ENCODE measurements at regions not wholly inside any gene's neighbourhood (a gene's known extent, or its start where the extent isn't known, plus 50 kb on each side); places are given as distances from the start of the nearest gene placed in this dataset.

GRCh38 chr13:74219566-74219965, 85.4 kb upstream of the KLF12 start:
- TF ChIP-seq POLR2AphosphoS5 (IDR thresholded peaks at IDR 0.05; ENCODE audit: low read depth, low read length) (no peak), TCF7L2 (IDR thresholded peaks at IDR 0.05; ENCODE audit: low read depth, low read length) (no peak)
- TF ChIP-seq, protein P1, sequence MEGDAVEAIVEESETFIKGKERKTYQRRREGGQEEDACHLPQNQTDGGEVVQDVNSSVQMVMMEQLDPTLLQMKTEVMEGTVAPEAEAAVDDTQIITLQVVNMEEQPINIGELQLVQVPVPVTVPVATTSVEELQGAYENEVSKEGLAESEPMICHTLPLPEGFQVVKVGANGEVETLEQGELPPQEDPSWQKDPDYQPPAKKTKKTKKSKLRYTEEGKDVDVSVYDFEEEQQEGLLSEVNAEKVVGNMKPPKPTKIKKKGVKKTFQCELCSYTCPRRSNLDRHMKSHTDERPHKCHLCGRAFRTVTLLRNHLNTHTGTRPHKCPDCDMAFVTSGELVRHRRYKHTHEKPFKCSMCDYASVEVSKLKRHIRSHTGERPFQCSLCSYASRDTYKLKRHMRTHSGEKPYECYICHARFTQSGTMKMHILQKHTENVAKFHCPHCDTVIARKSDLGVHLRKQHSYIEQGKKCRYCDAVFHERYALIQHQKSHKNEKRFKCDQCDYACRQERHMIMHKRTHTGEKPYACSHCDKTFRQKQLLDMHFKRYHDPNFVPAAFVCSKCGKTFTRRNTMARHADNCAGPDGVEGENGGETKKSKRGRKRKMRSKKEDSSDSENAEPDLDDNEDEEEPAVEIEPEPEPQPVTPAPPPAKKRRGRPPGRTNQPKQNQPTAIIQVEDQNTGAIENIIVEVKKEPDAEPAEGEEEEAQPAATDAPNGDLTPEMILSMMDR (IDR thresholded peaks at IDR 0.05) = no peak
- TF ChIP-seq, protein P2, sequence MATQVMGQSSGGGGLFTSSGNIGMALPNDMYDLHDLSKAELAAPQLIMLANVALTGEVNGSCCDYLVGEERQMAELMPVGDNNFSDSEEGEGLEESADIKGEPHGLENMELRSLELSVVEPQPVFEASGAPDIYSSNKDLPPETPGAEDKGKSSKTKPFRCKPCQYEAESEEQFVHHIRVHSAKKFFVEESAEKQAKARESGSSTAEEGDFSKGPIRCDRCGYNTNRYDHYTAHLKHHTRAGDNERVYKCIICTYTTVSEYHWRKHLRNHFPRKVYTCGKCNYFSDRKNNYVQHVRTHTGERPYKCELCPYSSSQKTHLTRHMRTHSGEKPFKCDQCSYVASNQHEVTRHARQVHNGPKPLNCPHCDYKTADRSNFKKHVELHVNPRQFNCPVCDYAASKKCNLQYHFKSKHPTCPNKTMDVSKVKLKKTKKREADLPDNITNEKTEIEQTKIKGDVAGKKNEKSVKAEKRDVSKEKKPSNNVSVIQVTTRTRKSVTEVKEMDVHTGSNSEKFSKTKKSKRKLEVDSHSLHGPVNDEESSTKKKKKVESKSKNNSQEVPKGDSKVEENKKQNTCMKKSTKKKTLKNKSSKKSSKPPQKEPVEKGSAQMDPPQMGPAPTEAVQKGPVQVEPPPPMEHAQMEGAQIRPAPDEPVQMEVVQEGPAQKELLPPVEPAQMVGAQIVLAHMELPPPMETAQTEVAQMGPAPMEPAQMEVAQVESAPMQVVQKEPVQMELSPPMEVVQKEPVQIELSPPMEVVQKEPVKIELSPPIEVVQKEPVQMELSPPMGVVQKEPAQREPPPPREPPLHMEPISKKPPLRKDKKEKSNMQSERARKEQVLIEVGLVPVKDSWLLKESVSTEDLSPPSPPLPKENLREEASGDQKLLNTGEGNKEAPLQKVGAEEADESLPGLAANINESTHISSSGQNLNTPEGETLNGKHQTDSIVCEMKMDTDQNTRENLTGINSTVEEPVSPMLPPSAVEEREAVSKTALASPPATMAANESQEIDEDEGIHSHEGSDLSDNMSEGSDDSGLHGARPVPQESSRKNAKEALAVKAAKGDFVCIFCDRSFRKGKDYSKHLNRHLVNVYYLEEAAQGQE (IDR thresholded peaks at IDR 0.05; ENCODE audit: insufficient read depth in 1 of 2, low read depth in 2 of 2, low read length in 1 of 2) = no peak
- ATAC-seq = no peak
- H3K27ac ChIP-seq (ENCODE audit: low read length) = no peak overlapping the region
- BruUV-seq (replicated peaks) = no TSS peak
- no peaks in the 10 kb centered on the region for H3K9me3 ChIP-seq (ENCODE audit: control insufficient read depth, insufficient read depth, low read depth, low read length)
- DNase-seq (ENCODE audit: low read depth, low spot score) = no peak
- no peaks in the 10 kb centered on the region for H3K27me3 ChIP-seq (ENCODE audit: control insufficient read depth, insufficient read depth, low read length)
- CTCF ChIA-PET = no interaction called here
- POLR2A ChIA-PET = no interaction called here
- no peak overlapping the region for H3K4me3 ChIP-seq (ENCODE audit: low read depth in 2 of 2, low read length in 2 of 2)
- in situ Hi-C loops (cut with HindIII; ENCODE audit: low pct_unique_long_range_greater_than_20kb, low sequenced_read_pairs) = no loop called here
- intact Hi-C loops (cut with micrococcal nuclease; ENCODE audit: unreplicated experiment) = no loop called here
- H3K36me3 ChIP-seq (ENCODE audit: control insufficient read depth, insufficient read depth, low read length) = no peaks in the 10 kb centered on the region
- H3K4me1 ChIP-seq (ENCODE audit: control insufficient read depth, insufficient read depth, low read length) = no peaks in the 10 kb centered on the region

DNA sequence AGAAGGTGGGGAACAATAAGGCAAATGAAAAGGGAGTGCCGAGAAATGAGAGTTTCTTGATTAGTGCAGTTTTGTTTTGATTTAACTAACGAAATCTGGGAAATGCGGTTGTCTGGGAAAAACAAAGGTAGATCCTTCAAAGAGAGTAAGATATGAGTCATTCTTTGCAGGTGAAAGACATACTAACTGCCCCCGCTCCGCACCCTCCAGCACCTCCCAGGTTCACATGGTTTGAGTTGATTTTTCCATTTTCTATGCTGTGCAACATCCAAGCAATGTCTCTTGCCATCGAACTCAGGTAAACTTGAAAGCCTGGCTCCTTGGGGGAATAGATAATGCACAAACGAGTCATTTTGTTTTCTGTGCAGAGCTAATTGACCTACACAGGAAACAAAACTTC, 84.1 kb upstream of the KLF12 start:
- DNase-seq (ENCODE audit: low read depth, low spot score) (no peak), ATAC-seq (no peak)
- Histone ChIP-seq H3K27me3 (ENCODE audit: control insufficient read depth, insufficient read depth, low read length) (no peaks in the 10 kb centered on the region), H3K36me3 (ENCODE audit: control insufficient read depth, insufficient read depth, low read length) (no peaks in the 10 kb centered on the region), H3K9me3 (ENCODE audit: control insufficient read depth, insufficient read depth, low read depth, low read length) (no peaks in the 10 kb centered on the region), H3K27ac (ENCODE audit: low read length) (no peak overlapping the region), H3K4me1 (ENCODE audit: control insufficient read depth, insufficient read depth, low read length) (no peaks in the 10 kb centered on the region), H3K4me3 (ENCODE audit: low read depth in 2 of 2, low read length in 2 of 2) (no peak overlapping the region)
- CTCF ChIA-PET = no interaction called here
- POLR2A ChIA-PET = no interaction called here
- TF ChIP-seq POLR2AphosphoS5 (IDR thresholded peaks at IDR 0.05; ENCODE audit: low read depth, low read length) (no peak), TCF7L2 (IDR thresholded peaks at IDR 0.05; ENCODE audit: low read depth, low read length) (no peak), SIN3A (IDR thresholded peaks at IDR 0.05; ENCODE audit: borderline replicate concordance, insufficient read depth, low read depth, low read length) (no peak)
- TF ChIP-seq, protein P1 (IDR thresholded peaks at IDR 0.05) = no peak
- TF ChIP-seq, protein P2 (IDR thresholded peaks at IDR 0.05; ENCODE audit: insufficient read depth in 1 of 2, low read depth in 2 of 2, low read length in 1 of 2) = no peak
- intact Hi-C loops (cut with micrococcal nuclease; ENCODE audit: unreplicated experiment) (no loop called here), in situ Hi-C loops (cut with HindIII; ENCODE audit: low pct_unique_long_range_greater_than_20kb, low sequenced_read_pairs) (no loop called here)
- no TSS peak for BruUV-seq (replicated peaks)

Measured in Panc1 (cell line).